Hepatocyte (in vitro differentiated cells): ENCODE measurements at regions not wholly inside any gene's neighbourhood (a gene's known extent, or its start where the extent isn't known, plus 50 kb on each side); places are given as distances from the start of the nearest gene placed in this dataset.

Source experiments
- DNase-seq: peaks from one replicate; pipeline ENCODE4 v3.0.0-alpha.2; 2016; ENCODE audit warnings: low spot score
- H2AFZ ChIP-seq: fragments of 200-600 bp; sonication (generic); 2 replicates; pipeline ENCODE4 v1.6.0; 2016; ENCODE audit warnings: antibody characterized with exemption, mild to moderate bottlenecking
- H3K27ac ChIP-seq: fragments of 200-600 bp; sonication (generic); 2 replicates; pipeline ENCODE4 v1.5.1; 2016; ENCODE audit warnings: mild to moderate bottlenecking
- H3K27me3 ChIP-seq: fragments of 200-600 bp; sonication (generic); 2 replicates; pipeline ENCODE4 v1.6.1; 2016
- H3K36me3 ChIP-seq: fragments of 200-600 bp; sonication (generic); replicated peaks from 2 replicates; pipeline ENCODE4 v1.5.1; 2016; ENCODE audit warnings: low read depth; ENCODE audit not compliant: insufficient read depth
- H3K4me1 ChIP-seq: fragments of 200-600 bp; sonication (generic); 2 replicates; pipeline ENCODE4 v1.5.1; 2016; ENCODE audit warnings: mild to moderate bottlenecking, moderate library complexity; ENCODE audit not compliant: insufficient read depth
- H3K4me2 ChIP-seq: fragments of 200-600 bp; sonication (generic); 2 replicates; pipeline ENCODE4 v1.6.0; 2016
- H3K4me3 ChIP-seq: fragments of 200-600 bp; sonication (generic); 2 replicates; pipeline ENCODE4 v1.5.1; 2016; ENCODE audit warnings: mild to moderate bottlenecking
- H3K79me2 ChIP-seq: fragments of 200-600 bp; sonication (generic); 2 replicates; pipeline ENCODE4 v1.6.0; 2017; ENCODE audit warnings: mild to moderate bottlenecking
- H3K9me2 ChIP-seq: fragments of 200-600 bp; sonication (generic); replicated peaks from 2 replicates; pipeline ENCODE4 v1.6.0; 2017; ENCODE audit warnings: mild to moderate bottlenecking; ENCODE audit not compliant: insufficient read depth
- H3K9me3 ChIP-seq: fragments of 200-600 bp; sonication (generic); 2 replicates; pipeline ENCODE4 v1.5.1; 2016; ENCODE audit warnings: low read depth, mild to moderate bottlenecking
- H4K20me1 ChIP-seq: fragments of 200-600 bp; sonication (generic); 2 replicates; pipeline ENCODE4 v1.6.0; 2016; ENCODE audit warnings: mild to moderate bottlenecking; ENCODE audit not compliant: insufficient read depth, poor library complexity, severe bottlenecking
- EZH2 ChIP-seq: fragments of 200-600 bp; sonication (generic); IDR thresholded peaks from 2 replicates; pipeline ENCODE4 v1.6.1; 2016; ENCODE audit warnings: antibody characterized with exemption, mild to moderate bottlenecking, borderline replicate concordance
- EZH2phosphoT487 ChIP-seq: fragments of 200-600 bp; sonication (generic); IDR thresholded peaks from one replicate; pipeline ENCODE4 v1.6.1; 2018; ENCODE audit warnings: antibody characterized with exemption, mild to moderate bottlenecking, low read depth, moderate library complexity; ENCODE audit not compliant: unreplicated experiment, severe bottlenecking
- WGBS: methylation state at CpG from one replicate; pipeline ENCODE4 v1.1.6; 2016; ENCODE audit warnings: low lambda C conversion rate; ENCODE audit errors: missing lambda C conversion rate; 5-methylcytosine and 5-hydroxymethylcytosine counted together
- TF ChIP-seq, protein P1 (sequence below): fragments of 200-600 bp; sonication (generic); IDR thresholded peaks from 2 replicates; pipeline ENCODE4 v1.5.1; 2016; ENCODE audit warnings: antibody characterized with exemption, mild to moderate bottlenecking; ENCODE audit not compliant: poor library complexity

DNA sequence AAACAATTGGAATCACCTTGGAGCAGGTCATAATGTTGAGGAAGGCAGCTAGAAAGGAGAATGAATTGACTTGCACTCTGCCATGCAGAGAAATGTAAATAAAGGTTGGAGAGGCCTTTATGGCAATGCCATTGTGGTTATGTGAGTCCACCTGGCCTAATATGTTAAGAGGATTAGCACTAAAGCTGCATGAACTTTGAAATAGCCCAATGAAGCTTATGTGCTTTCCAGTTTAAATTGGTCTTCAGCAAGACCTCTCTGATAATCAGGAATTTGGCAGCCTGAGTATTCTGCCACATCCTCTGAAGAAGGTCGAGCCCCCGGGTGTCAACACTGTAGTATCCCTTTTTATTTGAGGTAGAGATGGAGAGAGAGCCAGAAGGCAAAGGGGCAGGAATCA is 464.9 kb downstream of the CDH2 start:
- Histone ChIP-seq H4K20me1 (no peaks in the 10 kb centered on the region), H3K4me1 (peaks cover 7% of the 10 kb centered on the region), H3K9me3 (peaks cover 5% of the 10 kb centered on the region), H3K36me3 (no peaks in the 10 kb centered on the region), H3K27me3 (no peaks in the 10 kb centered on the region), H2AFZ (no peak overlapping the region), H3K4me2 (no peak overlapping the region), H3K27ac (no peak overlapping the region), H3K9me2 (no peaks in the 10 kb centered on the region), H3K79me2 (no peaks in the 10 kb centered on the region), H3K4me3 (no peak overlapping the region)
- WGBS: 61% methylated on average over 2 of the region's 2 CpGs
- no peak for TF ChIP-seq EZH2phosphoT487
- TF ChIP-seq, protein P1, sequence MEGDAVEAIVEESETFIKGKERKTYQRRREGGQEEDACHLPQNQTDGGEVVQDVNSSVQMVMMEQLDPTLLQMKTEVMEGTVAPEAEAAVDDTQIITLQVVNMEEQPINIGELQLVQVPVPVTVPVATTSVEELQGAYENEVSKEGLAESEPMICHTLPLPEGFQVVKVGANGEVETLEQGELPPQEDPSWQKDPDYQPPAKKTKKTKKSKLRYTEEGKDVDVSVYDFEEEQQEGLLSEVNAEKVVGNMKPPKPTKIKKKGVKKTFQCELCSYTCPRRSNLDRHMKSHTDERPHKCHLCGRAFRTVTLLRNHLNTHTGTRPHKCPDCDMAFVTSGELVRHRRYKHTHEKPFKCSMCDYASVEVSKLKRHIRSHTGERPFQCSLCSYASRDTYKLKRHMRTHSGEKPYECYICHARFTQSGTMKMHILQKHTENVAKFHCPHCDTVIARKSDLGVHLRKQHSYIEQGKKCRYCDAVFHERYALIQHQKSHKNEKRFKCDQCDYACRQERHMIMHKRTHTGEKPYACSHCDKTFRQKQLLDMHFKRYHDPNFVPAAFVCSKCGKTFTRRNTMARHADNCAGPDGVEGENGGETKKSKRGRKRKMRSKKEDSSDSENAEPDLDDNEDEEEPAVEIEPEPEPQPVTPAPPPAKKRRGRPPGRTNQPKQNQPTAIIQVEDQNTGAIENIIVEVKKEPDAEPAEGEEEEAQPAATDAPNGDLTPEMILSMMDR: no peak
- TF ChIP-seq EZH2: no peak
- peak; percentile 8 for DNase-seq

DNA sequence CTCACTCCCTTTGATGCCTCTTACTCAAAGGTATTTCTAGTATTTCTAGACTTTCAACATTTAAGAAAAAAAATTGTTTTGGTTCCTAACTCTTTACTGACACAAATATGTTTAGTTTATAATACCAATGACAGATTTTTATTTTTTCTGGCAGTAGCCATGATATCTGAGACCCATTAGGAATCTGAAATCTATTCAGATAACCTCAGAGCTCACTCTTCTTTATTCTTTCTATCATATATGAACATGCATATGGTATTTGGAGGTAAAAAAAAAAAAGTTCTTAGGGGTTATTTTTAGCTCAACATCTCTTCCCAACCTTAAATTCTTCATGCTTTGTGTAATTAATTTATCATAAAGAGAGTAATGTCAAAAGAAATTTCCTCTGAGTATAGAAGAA is 465.5 kb downstream of the CDH2 start:
- Histone ChIP-seq H3K4me2 (no peak overlapping the region), H3K79me2 (no peaks in the 10 kb centered on the region), H3K27ac (no peak overlapping the region), H2AFZ (no peak overlapping the region), H3K27me3 (no peaks in the 10 kb centered on the region), H3K4me3 (no peak overlapping the region), H3K36me3 (no peaks in the 10 kb centered on the region), H4K20me1 (no peaks in the 10 kb centered on the region), H3K9me2 (no peaks in the 10 kb centered on the region), H3K9me3 (peaks cover 5% of the 10 kb centered on the region), H3K4me1 (peaks cover 7% of the 10 kb centered on the region)
- TF ChIP-seq EZH2phosphoT487 (no peak), EZH2 (no peak)
- TF ChIP-seq, protein P1: no peak
- no peak for DNase-seq

DNA sequence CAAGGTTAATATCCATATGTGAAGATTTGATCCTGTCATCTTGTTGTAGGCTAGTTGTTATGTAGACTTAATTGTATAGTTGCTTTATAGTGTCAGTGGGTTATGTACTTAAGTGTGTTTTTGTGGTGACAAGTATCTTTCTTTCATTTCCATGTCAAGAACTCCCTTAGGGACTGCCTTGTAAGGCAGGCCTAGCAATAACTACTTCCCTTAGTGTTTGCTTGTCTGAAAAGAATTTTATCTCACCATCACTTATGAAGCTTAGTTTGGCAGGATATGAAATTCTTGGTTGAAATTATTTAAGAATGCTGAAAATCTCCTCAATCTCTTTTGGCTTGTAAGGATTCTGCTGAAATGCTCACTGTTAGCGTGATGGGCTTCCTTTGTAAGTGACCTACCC is 467.6 kb downstream of the CDH2 start:
- Histone ChIP-seq H3K4me2 (no peak overlapping the region), H3K4me3 (no peak overlapping the region), H3K4me1 (peaks cover 7% of the 10 kb centered on the region), H3K27me3 (no peaks in the 10 kb centered on the region), H3K9me2 (no peaks in the 10 kb centered on the region), H3K9me3 (peaks cover 5% of the 10 kb centered on the region), H3K36me3 (no peaks in the 10 kb centered on the region), H3K27ac (no peak overlapping the region), H2AFZ (no peak overlapping the region), H3K79me2 (no peaks in the 10 kb centered on the region), H4K20me1 (no peaks in the 10 kb centered on the region)
- TF ChIP-seq EZH2: no peak
- TF ChIP-seq, protein P1: no peak
- no peak for TF ChIP-seq EZH2phosphoT487
- DNase-seq: no peak
- WGBS: 85% methylated on average over 1 of the region's 1 CpG

DNA sequence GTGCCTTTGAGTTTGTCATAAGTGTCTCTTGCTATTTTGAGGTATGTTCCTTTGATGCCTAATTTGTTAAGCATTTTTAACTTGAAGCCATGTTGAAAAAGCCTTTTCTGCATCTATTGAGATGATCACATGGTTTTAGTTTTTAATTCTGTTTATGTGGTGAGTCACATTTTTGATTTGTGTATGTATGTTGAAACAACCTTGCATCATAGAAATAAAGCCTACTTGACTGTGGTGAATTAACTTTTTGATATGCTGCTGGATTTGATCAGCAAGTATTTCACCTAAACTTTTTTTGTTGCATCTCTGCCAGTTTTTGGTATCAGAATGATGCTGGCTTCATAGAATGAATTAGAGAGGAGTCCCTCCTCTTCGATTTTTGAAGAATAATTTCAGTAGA is 469.7 kb downstream of the CDH2 start:
- DNase-seq: no peak
- TF ChIP-seq EZH2 (no peak), EZH2phosphoT487 (no peak)
- TF ChIP-seq, protein P1: no peak
- Histone ChIP-seq H3K36me3 (no peaks in the 10 kb centered on the region), H3K4me3 (no peak overlapping the region), H3K4me1 (peaks cover 1% of the 10 kb centered on the region), H3K27ac (no peak overlapping the region), H3K9me2 (no peaks in the 10 kb centered on the region), H3K27me3 (no peaks in the 10 kb centered on the region), H3K4me2 (no peak overlapping the region), H3K79me2 (no peaks in the 10 kb centered on the region), H2AFZ (no peak overlapping the region), H4K20me1 (no peaks in the 10 kb centered on the region), H3K9me3 (peaks cover 5% of the 10 kb centered on the region)
- 89% methylated on average over 1 of the region's 1 CpG for WGBS
